H9 (cell line): ENCODE measurements at regions not wholly inside any gene's neighbourhood (a gene's known extent, or its start where the extent isn't known, plus 50 kb on each side); places are given as distances from the start of the nearest gene placed in this dataset.

ENCODE experiments used
- DNase-seq: peaks from one replicate; pipeline ENCODE4 v3.0.0-alpha.2; 2017
- H2AFZ ChIP-seq: one replicate; pipeline ENCODE4 v1.6.1; 2013; ENCODE audit warnings: mild to moderate bottlenecking, low read length, control low read depth, moderate library complexity
- H2AK5ac ChIP-seq: 2 replicates; pipeline ENCODE4 v1.6.1; 2013; ENCODE audit warnings: low read length, control low read depth, mixed read lengths; ENCODE audit not compliant: insufficient read length
- H2BK120ac ChIP-seq: one replicate; pipeline ENCODE4 v1.6.1; 2013; ENCODE audit warnings: low read depth, mild to moderate bottlenecking, low read length, control low read depth, inconsistent platforms; ENCODE audit not compliant: poor library complexity, severe bottlenecking
- H2BK12ac ChIP-seq: 2 replicates; pipeline ENCODE4 v1.6.1; 2013; ENCODE audit warnings: low read length, control low read depth, mixed read lengths, low read depth; ENCODE audit not compliant: insufficient read length
- H2BK15ac ChIP-seq: 2 replicates; pipeline ENCODE4 v1.6.1; 2013; ENCODE audit warnings: low read depth, low read length, control low read depth
- H2BK20ac ChIP-seq: one replicate; pipeline ENCODE4 v1.6.1; 2013; ENCODE audit warnings: low read depth, mild to moderate bottlenecking, low read length, control low read depth, inconsistent platforms; ENCODE audit not compliant: poor library complexity, severe bottlenecking
- H2BK5ac ChIP-seq: 2 replicates; pipeline ENCODE4 v1.6.1; 2013; ENCODE audit warnings: low read length, control low read depth, mixed read lengths; ENCODE audit not compliant: insufficient read length
- H3K14ac ChIP-seq: 2 replicates; pipeline ENCODE4 v1.6.1; 2013; ENCODE audit warnings: low read length, control low read depth; ENCODE audit not compliant: insufficient read depth
- H3K18ac ChIP-seq: 2 replicates; pipeline ENCODE4 v1.6.1; 2013; ENCODE audit warnings: low read depth, mild to moderate bottlenecking, mixed read lengths, low read length, control low read depth; ENCODE audit not compliant: insufficient read length
- H3K23ac ChIP-seq: 2 replicates; pipeline ENCODE4 v1.6.1; 2013; ENCODE audit warnings: low read length, control low read depth, mixed read lengths, low read depth; ENCODE audit not compliant: insufficient read length
- H3K23me2 ChIP-seq: 2 replicates; pipeline ENCODE4 v1.6.1; 2013; ENCODE audit warnings: low read depth, mild to moderate bottlenecking, mixed read lengths, low read length, control low read depth; ENCODE audit not compliant: insufficient read length, poor library complexity, severe bottlenecking
- H3K27ac ChIP-seq: 2 replicates; pipeline ENCODE4 v1.5.1; 2013; ENCODE audit warnings: low read length, control low read depth, mixed read lengths, low read depth; ENCODE audit not compliant: insufficient read length
- H3K27me3 ChIP-seq: 2 replicates; pipeline ENCODE4 v1.6.1; 2013; ENCODE audit warnings: low read length, control low read depth, inconsistent platforms; ENCODE audit not compliant: insufficient read depth
- H3K4ac ChIP-seq: 2 replicates; pipeline ENCODE4 v1.6.1; 2013; ENCODE audit warnings: low read depth, mild to moderate bottlenecking, control low read depth, inconsistent platforms, low read length, moderate library complexity
- H3K4me1 ChIP-seq: 2 replicates; pipeline ENCODE4 v1.6.1; 2013; ENCODE audit warnings: low read length, control low read depth, inconsistent platforms; ENCODE audit not compliant: insufficient read depth
- H3K4me2 ChIP-seq: 2 replicates; pipeline ENCODE4 v1.6.1; 2013; ENCODE audit warnings: low read length, control low read depth, mixed read lengths; ENCODE audit not compliant: insufficient read length, insufficient read depth
- H3K56ac ChIP-seq: 2 replicates; pipeline ENCODE4 v1.6.1; 2013; ENCODE audit warnings: low read depth, mild to moderate bottlenecking, mixed read lengths, low read length, control low read depth; ENCODE audit not compliant: insufficient read length
- H3K79me1 ChIP-seq: 2 replicates; pipeline ENCODE4 v1.6.1; 2013; ENCODE audit warnings: low read depth, mild to moderate bottlenecking, moderate library complexity, low read length, control low read depth, inconsistent platforms; ENCODE audit not compliant: insufficient read depth, poor library complexity, severe bottlenecking
- H3K79me2 ChIP-seq: 2 replicates; pipeline ENCODE4 v1.6.1; 2013; ENCODE audit warnings: low read length, control low read depth, inconsistent platforms; ENCODE audit not compliant: insufficient read depth
- H3K9ac ChIP-seq: 2 replicates; pipeline ENCODE4 v1.6.1; 2013; ENCODE audit warnings: low read length, control low read depth, mixed read lengths; ENCODE audit not compliant: insufficient read length; ENCODE audit errors: extremely low read depth
- H3K9me3 ChIP-seq: one replicate; pipeline ENCODE4 v1.6.1; 2013; ENCODE audit warnings: low read depth, low read length, inconsistent platforms; ENCODE audit not compliant: control insufficient read depth
- H3T11ph ChIP-seq: one replicate; pipeline ENCODE4 v1.6.1; 2013; ENCODE audit warnings: mild to moderate bottlenecking, low read length, control low read depth, inconsistent platforms
- H4K20me1 ChIP-seq: one replicate; pipeline ENCODE4 v1.6.1; 2013; ENCODE audit not compliant: control insufficient read depth, insufficient read length, insufficient read depth
- H4K5ac ChIP-seq: 2 replicates; pipeline ENCODE4 v1.6.1; 2013; ENCODE audit warnings: low read depth, mild to moderate bottlenecking, mixed read lengths, low read length, control low read depth; ENCODE audit not compliant: insufficient read length
- H4K8ac ChIP-seq: replicated peaks from 2 replicates; pipeline ENCODE4 v1.6.1; 2013; ENCODE audit warnings: low read length, control low read depth, mixed read lengths, low read depth; ENCODE audit not compliant: insufficient read length
- H4K91ac ChIP-seq: 2 replicates; pipeline ENCODE4 v1.6.1; 2013; ENCODE audit warnings: low read depth, mild to moderate bottlenecking, moderate library complexity, mixed read lengths, low read length, control low read depth; ENCODE audit not compliant: insufficient read length
- H3K27ac Mint-ChIP-seq, 3 experiments: 2 replicates in 2 of 3; 3 replicates in 1 of 3; pipeline ENCODE4 v1.8.0; 2020 to 2021; ENCODE audit warnings: mixed read lengths in 3 of 3, mild to moderate bottlenecking in 1 of 3, moderate library complexity in 1 of 3
- H3K27me3 Mint-ChIP-seq: 2 replicates; pipeline ENCODE4 v1.8.0; 2021; ENCODE audit warnings: low read depth, mild to moderate bottlenecking, moderate library complexity, mixed read lengths
- H3K36me3 Mint-ChIP-seq, 3 experiments: 2 replicates in 2 of 3; 3 replicates in 1 of 3; pipeline ENCODE4 v1.8.0; 2020 to 2021; ENCODE audit warnings: low read depth in 3 of 3, mixed read lengths in 3 of 3; ENCODE audit not compliant: insufficient read depth in 1 of 3
- H3K4me1 Mint-ChIP-seq, 2 experiments: 2 replicates each; pipeline ENCODE4 v1.8.0; 2020; ENCODE audit warnings: mixed read lengths in 2 of 2
- H3K4me3 Mint-ChIP-seq, 2 experiments: 2 replicates in 1 of 2; 3 replicates in 1 of 2; pipeline ENCODE4 v1.8.0; 2020 to 2021; ENCODE audit warnings: mild to moderate bottlenecking in 2 of 2, mixed read lengths in 2 of 2, moderate library complexity in 1 of 2
- H3K9me3 Mint-ChIP-seq, 2 experiments: 2 replicates in 1 of 2; 3 replicates in 1 of 2; pipeline ENCODE4 v1.8.0; 2020; ENCODE audit warnings: mild to moderate bottlenecking in 2 of 2, mixed read lengths in 2 of 2, moderate library complexity in 1 of 2
- WGBS: extraction: QIAGEN DNeasy Blood & Tissue Kit; methylation state at CpG from one replicate; pipeline ENCODE4 v1.1.7; 2013; ENCODE audit warnings: missing lambda C conversion rate, low lambda C conversion rate, mixed read lengths; ENCODE audit not compliant: insufficient read length; ENCODE audit errors: extremely low coverage; 5-methylcytosine and 5-hydroxymethylcytosine counted together
- TF ChIP-seq, protein P1 (sequence below): fragments of 200-600 bp; sonication (generic); conservative IDR thresholded peaks from 3 replicates; pipeline ENCODE4 v1.8.0; 2021; ENCODE audit warnings: antibody characterized with exemption, mild to moderate bottlenecking

DNA sequence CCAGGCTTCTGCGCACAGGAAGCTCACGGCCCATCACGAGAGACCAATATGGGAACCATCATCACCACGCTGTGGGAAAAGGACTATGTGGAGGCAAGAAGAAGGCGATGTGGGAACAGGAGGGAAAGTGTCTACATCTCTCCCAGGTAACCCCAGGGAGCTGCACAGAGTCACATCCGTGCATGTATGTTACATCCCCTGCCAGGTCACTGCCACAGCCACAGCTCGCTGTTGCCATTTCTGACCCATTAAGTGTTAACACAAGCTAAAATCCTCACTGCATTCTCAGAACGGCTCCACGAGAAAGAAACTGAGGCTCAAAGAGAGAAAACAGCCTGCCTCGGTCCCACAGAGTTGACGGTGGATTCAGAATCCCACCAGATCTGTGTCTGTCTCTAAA is 319.1 kb downstream of the FOXL1 start:
- Histone ChIP-seq H2AFZ (no peak overlapping the region), H3K14ac (no peak overlapping the region), H3K27ac (no peak overlapping the region), H3K4me2 (no peak overlapping the region), H3K27me3 (no peaks in the 10 kb centered on the region), H3K9ac (no peak overlapping the region), H3K23me2 (peaks cover 4% of the 10 kb centered on the region), H2BK15ac (no peak overlapping the region), H3K4ac (no peak overlapping the region), H3T11ph (no peak overlapping the region), H2BK12ac (no peak overlapping the region), H4K91ac (no peak overlapping the region), H3K4me1 (peaks cover under 1% of the 10 kb centered on the region; the same call in 1 of the 2 replicates), H4K20me1 (no peaks in the 10 kb centered on the region), H3K23ac (no peak overlapping the region), H2BK120ac (no peak overlapping the region), H4K8ac (no peak overlapping the region), H2BK20ac (no peak overlapping the region), H3K79me2 (no peaks in the 10 kb centered on the region), H2BK5ac (no peak overlapping the region), H3K79me1 (no peaks in the 10 kb centered on the region), H3K18ac (no peak overlapping the region), H2AK5ac (no peak overlapping the region), H4K5ac (no peak overlapping the region), H3K56ac (no peak overlapping the region), H3K9me3 (no peaks in the 10 kb centered on the region)
- WGBS: no CpG with 5 or more reads among the region's 11 CpGs
- DNase-seq: no peak
- Mint-ChIP-seq H3K9me3 (no peaks in the 10 kb centered on the region; a peak in 1 of 5 replicates), H3K4me3 (no peak overlapping the region), H3K27ac (no peak overlapping the region), H3K27me3 (no peaks in the 10 kb centered on the region), H3K4me1 (peaks cover 12 to 25% of the 10 kb centered on the region in 2 experiments), H3K36me3 (no peaks in the 10 kb centered on the region)
- TF ChIP-seq, protein P1, sequence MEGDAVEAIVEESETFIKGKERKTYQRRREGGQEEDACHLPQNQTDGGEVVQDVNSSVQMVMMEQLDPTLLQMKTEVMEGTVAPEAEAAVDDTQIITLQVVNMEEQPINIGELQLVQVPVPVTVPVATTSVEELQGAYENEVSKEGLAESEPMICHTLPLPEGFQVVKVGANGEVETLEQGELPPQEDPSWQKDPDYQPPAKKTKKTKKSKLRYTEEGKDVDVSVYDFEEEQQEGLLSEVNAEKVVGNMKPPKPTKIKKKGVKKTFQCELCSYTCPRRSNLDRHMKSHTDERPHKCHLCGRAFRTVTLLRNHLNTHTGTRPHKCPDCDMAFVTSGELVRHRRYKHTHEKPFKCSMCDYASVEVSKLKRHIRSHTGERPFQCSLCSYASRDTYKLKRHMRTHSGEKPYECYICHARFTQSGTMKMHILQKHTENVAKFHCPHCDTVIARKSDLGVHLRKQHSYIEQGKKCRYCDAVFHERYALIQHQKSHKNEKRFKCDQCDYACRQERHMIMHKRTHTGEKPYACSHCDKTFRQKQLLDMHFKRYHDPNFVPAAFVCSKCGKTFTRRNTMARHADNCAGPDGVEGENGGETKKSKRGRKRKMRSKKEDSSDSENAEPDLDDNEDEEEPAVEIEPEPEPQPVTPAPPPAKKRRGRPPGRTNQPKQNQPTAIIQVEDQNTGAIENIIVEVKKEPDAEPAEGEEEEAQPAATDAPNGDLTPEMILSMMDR: no peak
